Fibroblast of lung (primary cell): ENCODE measurements at regions not wholly inside any gene's neighbourhood (a gene's known extent, or its start where the extent isn't known, plus 50 kb on each side); places are given as distances from the start of the nearest gene placed in this dataset.

ENCODE experiments used
- DNase-seq, 2 donors: peaks; one replicate each; pipeline versions ENCODE4 v3.0.0 to v3.0.0-alpha.2; 2010; ENCODE audit warnings: low read depth in 2 of 2
- H2AFZ ChIP-seq: 2 replicates; pipeline ENCODE4 v1.5.1; 2012; ENCODE audit warnings: low read length, control low read depth, inconsistent platforms
- H3K27ac ChIP-seq: 2 replicates; pipeline ENCODE4 v1.5.1; 2011; ENCODE audit warnings: low read length, control low read depth; ENCODE audit not compliant: insufficient read depth
- H3K27me3 ChIP-seq: 2 replicates; pipeline ENCODE4 v1.5.1; 2011; ENCODE audit warnings: mild to moderate bottlenecking, low read length; ENCODE audit not compliant: control insufficient read depth, insufficient read depth
- H3K36me3 ChIP-seq: 2 replicates; pipeline ENCODE4 v1.5.1; 2011; ENCODE audit warnings: low read length; ENCODE audit not compliant: control insufficient read depth, insufficient read depth
- H3K4me1 ChIP-seq: 2 replicates; pipeline ENCODE4 v1.5.1; 2011; ENCODE audit warnings: low read length; ENCODE audit not compliant: control insufficient read depth, insufficient read depth; ENCODE audit errors: extremely low read depth
- H3K4me2 ChIP-seq: 2 replicates; pipeline ENCODE4 v1.5.1; 2011; ENCODE audit warnings: low read length, control low read depth; ENCODE audit not compliant: insufficient read depth; ENCODE audit errors: extremely low read depth
- H3K4me3 ChIP-seq, 4 experiments: fragments of 200-600 bp in 1 of 4; sonication (generic) in 1 of 4; replicated peaks in 1 of 4; 2 replicates each; pipeline ENCODE4 v1.5.1; 2011 to 2016; ENCODE audit warnings: low read length in 4 of 4, low read depth in 3 of 4, mild to moderate bottlenecking in 3 of 4, control low read depth in 2 of 4, inconsistent platforms in 1 of 4, mixed read lengths in 1 of 4; ENCODE audit not compliant: insufficient read depth in 1 of 4; ENCODE audit errors: control extremely low read depth in 1 of 4
- H3K79me2 ChIP-seq: 2 replicates; pipeline ENCODE4 v1.5.1; 2012; ENCODE audit warnings: mild to moderate bottlenecking, low read length, inconsistent platforms; ENCODE audit not compliant: control insufficient read depth, insufficient read depth
- H3K9ac ChIP-seq: 2 replicates; pipeline ENCODE4 v1.5.1; 2011; ENCODE audit warnings: mild to moderate bottlenecking, low read length, control low read depth; ENCODE audit not compliant: insufficient read depth
- H3K9me3 ChIP-seq: 2 replicates; pipeline ENCODE4 v1.5.1; 2012; ENCODE audit warnings: low read depth, low read length; ENCODE audit not compliant: control insufficient read depth, insufficient read depth
- H4K20me1 ChIP-seq: 2 replicates; pipeline ENCODE4 v1.5.1; 2011; ENCODE audit warnings: low read length; ENCODE audit not compliant: control insufficient read depth, insufficient read depth; ENCODE audit errors: extremely low read depth
- EZH2 ChIP-seq: IDR thresholded peaks from 2 replicates; pipeline ENCODE4 v1.5.1; 2012; ENCODE audit warnings: low read length, control low read depth, mild to moderate bottlenecking; ENCODE audit errors: missing control alignments
- TF ChIP-seq, protein P1 (sequence below), 2 donors: IDR thresholded peaks in 1 of 2; conservative IDR thresholded peaks in 1 of 2; 1 replicate in 1 of 2; 2 replicates in 1 of 2; pipeline ENCODE4 v1.5.1; 2011 to 2012; ENCODE audit warnings: low read length in 2 of 2, control low read depth in 1 of 2, inconsistent platforms in 1 of 2, low read depth in 1 of 2, mild to moderate bottlenecking in 1 of 2

DNA sequence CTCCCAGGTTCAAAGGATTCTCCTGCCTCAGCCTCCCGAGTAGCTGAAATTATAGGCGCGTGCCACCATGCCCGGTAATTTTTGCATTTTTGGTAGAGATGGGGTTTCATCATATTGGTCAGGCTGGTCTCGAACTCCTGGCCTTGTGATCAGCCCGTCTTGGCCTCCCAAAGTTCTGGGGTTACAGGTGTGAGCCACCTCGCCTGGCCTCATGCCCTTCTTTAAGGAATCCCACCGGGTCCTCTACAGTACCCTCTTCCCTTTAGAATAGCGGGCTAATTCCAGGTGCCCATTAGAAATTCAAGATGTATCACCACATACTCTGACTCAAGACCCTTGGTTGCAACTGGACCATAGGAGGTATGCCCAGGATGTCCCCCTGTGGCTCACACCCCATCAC is 74.2 kb upstream of the ZNF536 start:
- Histone ChIP-seq H3K79me2 (no peaks in the 10 kb centered on the region), H3K27ac (no peak overlapping the region), H3K9ac (no peak overlapping the region), H3K9me3 (no peaks in the 10 kb centered on the region), H4K20me1 (no peaks in the 10 kb centered on the region), H3K4me1 (no peaks in the 10 kb centered on the region), H3K36me3 (no peaks in the 10 kb centered on the region), H2AFZ (no peak overlapping the region), H3K4me2 (no peak overlapping the region), H3K27me3 (no peaks in the 10 kb centered on the region), H3K4me3 (no peak overlapping the region)
- DNase-seq = no peak
- no peak for TF ChIP-seq EZH2
- TF ChIP-seq, protein P1, sequence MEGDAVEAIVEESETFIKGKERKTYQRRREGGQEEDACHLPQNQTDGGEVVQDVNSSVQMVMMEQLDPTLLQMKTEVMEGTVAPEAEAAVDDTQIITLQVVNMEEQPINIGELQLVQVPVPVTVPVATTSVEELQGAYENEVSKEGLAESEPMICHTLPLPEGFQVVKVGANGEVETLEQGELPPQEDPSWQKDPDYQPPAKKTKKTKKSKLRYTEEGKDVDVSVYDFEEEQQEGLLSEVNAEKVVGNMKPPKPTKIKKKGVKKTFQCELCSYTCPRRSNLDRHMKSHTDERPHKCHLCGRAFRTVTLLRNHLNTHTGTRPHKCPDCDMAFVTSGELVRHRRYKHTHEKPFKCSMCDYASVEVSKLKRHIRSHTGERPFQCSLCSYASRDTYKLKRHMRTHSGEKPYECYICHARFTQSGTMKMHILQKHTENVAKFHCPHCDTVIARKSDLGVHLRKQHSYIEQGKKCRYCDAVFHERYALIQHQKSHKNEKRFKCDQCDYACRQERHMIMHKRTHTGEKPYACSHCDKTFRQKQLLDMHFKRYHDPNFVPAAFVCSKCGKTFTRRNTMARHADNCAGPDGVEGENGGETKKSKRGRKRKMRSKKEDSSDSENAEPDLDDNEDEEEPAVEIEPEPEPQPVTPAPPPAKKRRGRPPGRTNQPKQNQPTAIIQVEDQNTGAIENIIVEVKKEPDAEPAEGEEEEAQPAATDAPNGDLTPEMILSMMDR (conservative IDR thresholded peaks at IDR 0.05 in 1 of 2, IDR thresholded peaks at IDR 0.05 in 1 of 2; ENCODE audit: low read depth in 1 of 2, low read length in 2 of 2) = no peak

- H3K27me3 ChIP-seq = no peaks in the 10 kb centered on the region
- TF ChIP-seq, protein P1 (conservative IDR thresholded peaks at IDR 0.05 in 1 of 2, IDR thresholded peaks at IDR 0.05 in 1 of 2; ENCODE audit: low read depth in 1 of 2, low read length in 2 of 2) = no peak
- TF ChIP-seq EZH2 = no peak
- H3K4me1 ChIP-seq = no peaks in the 10 kb centered on the region
- H2AFZ ChIP-seq = no peak overlapping the region
- no peaks in the 10 kb centered on the region for H3K79me2 ChIP-seq
- no peak overlapping the region for H3K4me3 ChIP-seq
- H3K27ac ChIP-seq = no peak overlapping the region
- H3K9me3 ChIP-seq = no peaks in the 10 kb centered on the region
- no peaks in the 10 kb centered on the region for H3K36me3 ChIP-seq
- no peak overlapping the region for H3K4me2 ChIP-seq
- no peak overlapping the region for H3K9ac ChIP-seq
- no peak for DNase-seq
- no peaks in the 10 kb centered on the region for H4K20me1 ChIP-seq
These were observed 69.0 kb upstream of the ZNF536 start for GRCh38 chr19:30303131-30303654.

DNA sequence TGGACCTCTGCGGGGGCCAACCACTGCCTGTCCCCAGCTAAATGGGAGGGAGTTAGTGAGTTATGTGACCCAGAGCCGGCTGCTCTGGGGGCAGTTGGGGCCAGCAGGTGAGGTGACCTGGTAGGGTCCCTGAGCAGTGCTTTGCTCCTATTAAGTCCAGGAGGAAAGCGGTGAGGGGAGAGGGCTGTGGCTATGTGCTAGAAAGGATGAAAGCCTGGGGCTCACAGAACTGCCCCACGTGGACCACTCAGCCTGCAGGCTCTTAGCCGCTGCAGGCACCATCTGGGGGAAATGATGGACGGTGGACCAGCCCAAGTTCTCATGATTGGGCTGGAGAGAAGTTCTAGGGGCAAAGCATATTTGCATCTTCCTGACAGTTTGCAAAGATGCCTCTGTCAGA is 67.6 kb upstream of the ZNF536 start:
- no peaks in the 10 kb centered on the region for H4K20me1 ChIP-seq
- H3K4me2 ChIP-seq = no peak overlapping the region
- no peak for DNase-seq
- TF ChIP-seq, protein P1 (conservative IDR thresholded peaks at IDR 0.05 in 1 of 2, IDR thresholded peaks at IDR 0.05 in 1 of 2; ENCODE audit: low read depth in 1 of 2, low read length in 2 of 2) = no peak
- TF ChIP-seq EZH2 = no peak
- no peak overlapping the region for H3K4me3 ChIP-seq
- no peaks in the 10 kb centered on the region for H3K4me1 ChIP-seq
- no peaks in the 10 kb centered on the region for H3K36me3 ChIP-seq
- H3K27me3 ChIP-seq = no peaks in the 10 kb centered on the region
- no peak overlapping the region for H2AFZ ChIP-seq
- no peaks in the 10 kb centered on the region for H3K9me3 ChIP-seq
- no peak overlapping the region for H3K9ac ChIP-seq
- no peaks in the 10 kb centered on the region for H3K79me2 ChIP-seq
- no peak overlapping the region for H3K27ac ChIP-seq
